ENCODE measurements at regions not wholly inside any gene's neighbourhood (a gene's known extent, or its start where the extent isn't known, plus 50 kb on each side); places are given as distances from the start of the nearest gene placed in this dataset.
"Not testable (repeated sequence)": the region's sequence is repeated elsewhere in the genome, so short reads cannot be mapped to it uniquely, and the experiment has no call there.

- Mint-ChIP-seq H3K4me1 (ENCODE audit: low read depth) (peaks cover 21% of the 10 kb centered on the region), H3K27ac (no peak overlapping the region), H3K9me3 (ENCODE audit: low read depth) (no peaks in the 10 kb centered on the region), H3K4me3 (no peak overlapping the region), H3K36me3 (no peaks in the 10 kb centered on the region), H3K27me3 (no peaks in the 10 kb centered on the region)
Measured at GRCh38 chr9:129421371-129421770, 199.5 kb downstream of the C9orf50 start.

- Mint-ChIP-seq H3K4me3 (no peak overlapping the region), H3K36me3 (no peaks in the 10 kb centered on the region), H3K9me3 (ENCODE audit: low read depth) (no peaks in the 10 kb centered on the region), H3K27me3 (no peaks in the 10 kb centered on the region), H3K4me1 (ENCODE audit: low read depth) (peaks cover 21% of the 10 kb centered on the region), H3K27ac (no peak overlapping the region)
Measured at GRCh38 chr9:129420721-129421120, 200.2 kb downstream of the C9orf50 start.

- Mint-ChIP-seq H3K4me1 (ENCODE audit: low read depth) (peaks cover 23% of the 10 kb centered on the region), H3K27me3 (no peaks in the 10 kb centered on the region), H3K9me3 (ENCODE audit: low read depth) (no peaks in the 10 kb centered on the region), H3K4me3 (no peak overlapping the region), H3K27ac (no peak overlapping the region), H3K36me3 (no peaks in the 10 kb centered on the region)
Measured at GRCh38 chr9:129419382-129419899, 201.5 kb downstream of the C9orf50 start.

- Mint-ChIP-seq H3K4me1 (ENCODE audit: low read depth) (peaks cover 23% of the 10 kb centered on the region), H3K36me3 (no peaks in the 10 kb centered on the region), H3K27me3 (no peaks in the 10 kb centered on the region), H3K9me3 (ENCODE audit: low read depth) (no peaks in the 10 kb centered on the region), H3K4me3 (no peak overlapping the region), H3K27ac (no peak overlapping the region)
Measured at GRCh38 chr9:129418451-129418850, 202.4 kb downstream of the C9orf50 start.

GRCh38 chr9:129416821-129417539 lies 203.9 kb downstream of the C9orf50 start:
- Mint-ChIP-seq H3K27ac (peak overlapping the region; percentile 78), H3K4me3 (no peak overlapping the region), H3K9me3 (ENCODE audit: low read depth) (no peaks in the 10 kb centered on the region), H3K36me3 (no peaks in the 10 kb centered on the region), H3K4me1 (ENCODE audit: low read depth) (peaks cover 21% of the 10 kb centered on the region), H3K27me3 (no peaks in the 10 kb centered on the region)

- H3K4me1 Mint-ChIP-seq (ENCODE audit: low read depth), result peaks cover 19% of the 10 kb centered on the region
- no peaks in the 10 kb centered on the region for H3K27me3 Mint-ChIP-seq
- H3K4me3 Mint-ChIP-seq, result no peak overlapping the region
- H3K36me3 Mint-ChIP-seq, result no peaks in the 10 kb centered on the region
- H3K9me3 Mint-ChIP-seq (ENCODE audit: low read depth), result no peaks in the 10 kb centered on the region
- H3K27ac Mint-ChIP-seq, result peak overlapping the region; percentile 78
Measured at GRCh38 chr9:129415942-129416651, 204.8 kb downstream of the C9orf50 start.

GRCh38 chr9:129414993-129415941 lies 205.6 kb downstream of the C9orf50 start:
- H3K36me3 Mint-ChIP-seq, result peaks cover 3% of the 10 kb centered on the region
- peak overlapping the region; percentile 87 for H3K4me3 Mint-ChIP-seq
- no peaks in the 10 kb centered on the region for H3K9me3 Mint-ChIP-seq (ENCODE audit: low read depth)
- peak overlapping the region; percentile 95 for H3K27ac Mint-ChIP-seq
- H3K27me3 Mint-ChIP-seq, result no peaks in the 10 kb centered on the region
- peaks cover 24% of the 10 kb centered on the region for H3K4me1 Mint-ChIP-seq (ENCODE audit: low read depth)

- Mint-ChIP-seq H3K9me3 (ENCODE audit: low read depth) (no peaks in the 10 kb centered on the region), H3K36me3 (peaks cover 3% of the 10 kb centered on the region), H3K27ac (peak overlapping the region; percentile 95), H3K4me3 (peak overlapping the region; percentile 87), H3K4me1 (ENCODE audit: low read depth) (peaks cover 24% of the 10 kb centered on the region), H3K27me3 (no peaks in the 10 kb centered on the region)
Measured at GRCh38 chr9:129414377-129414992, 206.4 kb downstream of the C9orf50 start.

GRCh38 chr9:129413537-129414376 lies 207.1 kb downstream of the C9orf50 start:
- no peaks in the 10 kb centered on the region for H3K27me3 Mint-ChIP-seq
- H3K9me3 Mint-ChIP-seq (ENCODE audit: low read depth), result no peaks in the 10 kb centered on the region
- peak overlapping the region; percentile 87 for H3K4me3 Mint-ChIP-seq
- peak overlapping the region; percentile 95 for H3K27ac Mint-ChIP-seq
- H3K36me3 Mint-ChIP-seq, result peaks cover 3% of the 10 kb centered on the region
- H3K4me1 Mint-ChIP-seq (ENCODE audit: low read depth), result peaks cover 24% of the 10 kb centered on the region

- no peaks in the 10 kb centered on the region for H3K27me3 Mint-ChIP-seq
- no peaks in the 10 kb centered on the region for H3K9me3 Mint-ChIP-seq (ENCODE audit: low read depth)
- peaks cover 27% of the 10 kb centered on the region for H3K4me1 Mint-ChIP-seq (ENCODE audit: low read depth)
- H3K27ac Mint-ChIP-seq, result peak overlapping the region; percentile 94
- peak overlapping the region; percentile 81 for H3K4me3 Mint-ChIP-seq
- peaks cover 3% of the 10 kb centered on the region for H3K36me3 Mint-ChIP-seq
Measured at GRCh38 chr9:129412814-129413536, 207.9 kb downstream of the C9orf50 start.

- H3K27me3 Mint-ChIP-seq; H3K9me3 Mint-ChIP-seq (ENCODE audit: low read depth); H3K36me3 Mint-ChIP-seq: not testable (repeated sequence)
- Mint-ChIP-seq H3K4me3 (peak overlapping the region; percentile 81), H3K4me1 (ENCODE audit: low read depth) (peaks cover 27% of the 10 kb centered on the region), H3K27ac (peak overlapping the region; percentile 94)
Measured at GRCh38 chr9:129412176-129412813, 208.6 kb downstream of the C9orf50 start.

- H3K36me3 Mint-ChIP-seq, result peaks cover 3% of the 10 kb centered on the region
- H3K27me3 Mint-ChIP-seq, result no peaks in the 10 kb centered on the region
- peaks cover 25% of the 10 kb centered on the region for H3K4me1 Mint-ChIP-seq (ENCODE audit: low read depth)
- peak overlapping the region; percentile 41 for H3K27ac Mint-ChIP-seq
- H3K4me3 Mint-ChIP-seq, result no peak overlapping the region
- no peaks in the 10 kb centered on the region for H3K9me3 Mint-ChIP-seq (ENCODE audit: low read depth)
Measured at GRCh38 chr9:129411501-129412175, 209.3 kb downstream of the C9orf50 start.

Data from activated naive CD8-positive, alpha-beta T cell (primary cell).